Smooth muscle cell (in vitro differentiated cells): ENCODE measurements at regions not wholly inside any gene's neighbourhood (a gene's known extent, or its start where the extent isn't known, plus 50 kb on each side); places are given as distances from the start of the nearest gene placed in this dataset.

Experiments used
- DNase-seq: peaks from one replicate; lab custom pipeline; 2025; ENCODE audit not compliant: unreplicated experiment; lab: John Stamatoyannopoulos, UW
- H2AFZ ChIP-seq: fragments of 200-600 bp; sonication (generic); 2 replicates; pipeline ENCODE4 v1.6.0; 2016; ENCODE audit warnings: antibody characterized with exemption, low read depth, mild to moderate bottlenecking
- H3F3A ChIP-seq: fragments of 200-600 bp; sonication (generic); 2 replicates; pipeline ENCODE4 v1.6.0; 2017; ENCODE audit warnings: antibody characterized with exemption, low read depth
- H3K27ac ChIP-seq: fragments of 200-600 bp; sonication (generic); 2 replicates; pipeline ENCODE4 v1.5.1; 2016; ENCODE audit warnings: low read depth, mild to moderate bottlenecking
- H3K27me3 ChIP-seq: fragments of 200-600 bp; sonication (generic); 2 replicates; pipeline ENCODE4 v1.6.1; 2016; ENCODE audit warnings: low read depth, mild to moderate bottlenecking
- H3K36me3 ChIP-seq: fragments of 200-600 bp; sonication (generic); 2 replicates; pipeline ENCODE4 v1.5.1; 2016; ENCODE audit warnings: low read depth
- H3K4me1 ChIP-seq: fragments of 200-600 bp; sonication (generic); 2 replicates; pipeline ENCODE4 v1.5.1; 2016; ENCODE audit warnings: low read depth
- H3K4me2 ChIP-seq: fragments of 200-600 bp; sonication (generic); 2 replicates; pipeline ENCODE4 v1.6.0; 2016; ENCODE audit warnings: mild to moderate bottlenecking
- H3K4me3 ChIP-seq: fragments of 200-600 bp; sonication (generic); 2 replicates; pipeline ENCODE4 v1.5.1; 2016; ENCODE audit warnings: mild to moderate bottlenecking
- H3K79me2 ChIP-seq: fragments of 200-600 bp; sonication (generic); 2 replicates; pipeline ENCODE4 v1.6.0; 2016; ENCODE audit warnings: low read depth, mild to moderate bottlenecking
- H3K9ac ChIP-seq: fragments of 200-600 bp; sonication (generic); 2 replicates; pipeline ENCODE4 v1.6.0; 2016; ENCODE audit warnings: low read depth
- H3K9me3 ChIP-seq: fragments of 200-600 bp; sonication (generic); replicated peaks from 2 replicates; pipeline ENCODE4 v1.5.1; 2016; ENCODE audit warnings: low read depth
- H4K20me1 ChIP-seq: fragments of 200-600 bp; sonication (generic); 2 replicates; pipeline ENCODE4 v1.6.0; 2016; ENCODE audit warnings: low read depth
- WGBS: methylation state at CpG from one replicate; pipeline ENCODE4 v1.1.7; 2016; ENCODE audit warnings: low lambda C conversion rate; 5-methylcytosine and 5-hydroxymethylcytosine counted together
- TF ChIP-seq, protein P1 (sequence below): fragments of 200-600 bp; sonication (generic); IDR thresholded peaks from 2 replicates; pipeline ENCODE4 v1.5.1; 2017; ENCODE audit warnings: borderline replicate concordance, mild to moderate bottlenecking, antibody characterized with exemption; ENCODE audit not compliant: insufficient read depth, poor library complexity, severe bottlenecking

- H3F3A ChIP-seq: no peaks in the 10 kb centered on the region
- 88% methylated on average over 3 of the region's 3 CpGs for WGBS
- TF ChIP-seq, protein P1, sequence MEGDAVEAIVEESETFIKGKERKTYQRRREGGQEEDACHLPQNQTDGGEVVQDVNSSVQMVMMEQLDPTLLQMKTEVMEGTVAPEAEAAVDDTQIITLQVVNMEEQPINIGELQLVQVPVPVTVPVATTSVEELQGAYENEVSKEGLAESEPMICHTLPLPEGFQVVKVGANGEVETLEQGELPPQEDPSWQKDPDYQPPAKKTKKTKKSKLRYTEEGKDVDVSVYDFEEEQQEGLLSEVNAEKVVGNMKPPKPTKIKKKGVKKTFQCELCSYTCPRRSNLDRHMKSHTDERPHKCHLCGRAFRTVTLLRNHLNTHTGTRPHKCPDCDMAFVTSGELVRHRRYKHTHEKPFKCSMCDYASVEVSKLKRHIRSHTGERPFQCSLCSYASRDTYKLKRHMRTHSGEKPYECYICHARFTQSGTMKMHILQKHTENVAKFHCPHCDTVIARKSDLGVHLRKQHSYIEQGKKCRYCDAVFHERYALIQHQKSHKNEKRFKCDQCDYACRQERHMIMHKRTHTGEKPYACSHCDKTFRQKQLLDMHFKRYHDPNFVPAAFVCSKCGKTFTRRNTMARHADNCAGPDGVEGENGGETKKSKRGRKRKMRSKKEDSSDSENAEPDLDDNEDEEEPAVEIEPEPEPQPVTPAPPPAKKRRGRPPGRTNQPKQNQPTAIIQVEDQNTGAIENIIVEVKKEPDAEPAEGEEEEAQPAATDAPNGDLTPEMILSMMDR: no peak
- H3K27me3 ChIP-seq: peaks cover 46% of the 10 kb centered on the region
- no peaks in the 10 kb centered on the region for H3K9me3 ChIP-seq
- no peak for DNase-seq
- H3K27ac ChIP-seq: no peak overlapping the region
- no peaks in the 10 kb centered on the region for H4K20me1 ChIP-seq
- H3K9ac ChIP-seq: no peak overlapping the region
- no peaks in the 10 kb centered on the region for H3K4me1 ChIP-seq
- H2AFZ ChIP-seq: no peak overlapping the region
- H3K36me3 ChIP-seq: no peaks in the 10 kb centered on the region
- H3K79me2 ChIP-seq: no peaks in the 10 kb centered on the region
- no peak overlapping the region for H3K4me3 ChIP-seq
- H3K4me2 ChIP-seq: no peak overlapping the region
Measured at GRCh38 chr22:27335102-27335660, 466.4 kb downstream of the MN1 start.

- Histone ChIP-seq H3K27ac (no peak overlapping the region), H3K4me3 (no peak overlapping the region), H3K4me2 (no peak overlapping the region), H2AFZ (no peak overlapping the region), H3K9me3 (no peaks in the 10 kb centered on the region), H3K4me1 (no peaks in the 10 kb centered on the region), H3K9ac (no peak overlapping the region), H3K79me2 (no peaks in the 10 kb centered on the region), H4K20me1 (no peaks in the 10 kb centered on the region), H3F3A (no peaks in the 10 kb centered on the region), H3K27me3 (peaks cover 43% of the 10 kb centered on the region), H3K36me3 (no peaks in the 10 kb centered on the region)
- 77% methylated on average over 10 of the region's 10 CpGs for WGBS
- TF ChIP-seq, protein P1: no peak
- no peak for DNase-seq
Measured at GRCh38 chr22:27336151-27337090, 465.1 kb downstream of the MN1 start.

DNA sequence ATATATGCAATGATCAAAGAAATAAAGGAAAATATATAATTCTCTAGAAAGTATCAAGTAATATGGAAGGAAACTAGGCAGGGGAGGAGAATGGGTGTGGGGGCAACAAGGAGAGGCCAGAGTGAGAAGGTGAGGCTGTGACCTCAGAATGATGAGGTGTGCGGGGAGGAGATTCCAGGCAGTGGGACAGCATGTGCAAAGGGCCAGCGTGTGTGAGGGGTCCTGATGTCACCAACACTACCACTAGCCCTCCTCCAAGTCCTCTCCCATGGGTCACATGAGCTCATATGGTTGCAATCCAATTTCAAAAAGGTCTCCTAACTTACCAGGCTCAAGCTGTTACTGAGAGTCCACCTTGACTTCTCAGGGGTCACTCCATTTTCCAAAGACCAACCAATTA is 463.9 kb downstream of the MN1 start:
- H3K27ac ChIP-seq: no peak overlapping the region
- H3K27me3 ChIP-seq: peaks cover 48% of the 10 kb centered on the region
- H3K4me3 ChIP-seq: no peak overlapping the region
- no peaks in the 10 kb centered on the region for H4K20me1 ChIP-seq
- no peaks in the 10 kb centered on the region for H3K4me1 ChIP-seq
- 97% methylated on average over 2 of the region's 2 CpGs for WGBS
- no peak overlapping the region for H3K4me2 ChIP-seq
- no peaks in the 10 kb centered on the region for H3K79me2 ChIP-seq
- TF ChIP-seq, protein P1: no peak
- H3K9me3 ChIP-seq: no peaks in the 10 kb centered on the region
- no peaks in the 10 kb centered on the region for H3F3A ChIP-seq
- no peaks in the 10 kb centered on the region for H3K36me3 ChIP-seq
- DNase-seq: no peak
- H3K9ac ChIP-seq: no peak overlapping the region
- no peak overlapping the region for H2AFZ ChIP-seq
